GM19328 (cell line): ENCODE measurements at regions not wholly inside any gene's neighbourhood (a gene's known extent, or its start where the extent isn't known, plus 50 kb on each side); places are given as distances from the start of the nearest gene placed in this dataset.
"Not testable (repeated sequence)": the region's sequence is repeated elsewhere in the genome, so short reads cannot be mapped to it uniquely, and the experiment has no call there.

Experiments used
- ATAC-seq: cut with Tn5 transposase; IDR thresholded peaks from one replicate; pipeline ENCODE4 v1.9.1; 2021; ENCODE audit warnings: mild to moderate bottlenecking, moderate library complexity; ENCODE audit not compliant: unreplicated experiment

GRCh38 chr1:96865731-96866685, 144.4 kb downstream of the PTBP2 start:
- no peak for ATAC-seq

- no peak for ATAC-seq
These were observed 151.2 kb downstream of the PTBP2 start for GRCh38 chr1:96872757-96873156.

- ATAC-seq, result no peak
These were observed 157.1 kb downstream of the PTBP2 start for GRCh38 chr1:96878640-96879039.

GRCh38 chr1:96880626-96881025, 159.0 kb downstream of the PTBP2 start:
- no peak for ATAC-seq

- no peak for ATAC-seq
These were observed 160.5 kb downstream of the PTBP2 start for GRCh38 chr1:96882096-96882495.

- ATAC-seq, result no peak
These were observed 164.9 kb downstream of the PTBP2 start for GRCh38 chr1:96886474-96886873.

- no peak for ATAC-seq
These were observed 165.9 kb downstream of the PTBP2 start for GRCh38 chr1:96887501-96887900.

- no peak for ATAC-seq
These were observed 180.3 kb downstream of the PTBP2 start for GRCh38 chr1:96901783-96902363.

GRCh38 chr1:96912248-96912647, 190.7 kb downstream of the PTBP2 start:
- no peak for ATAC-seq

- ATAC-seq, result not testable (repeated sequence)
These were observed 194.1 kb downstream of the PTBP2 start for GRCh38 chr1:96915701-96916100.

- ATAC-seq, result no peak
These were observed 196.8 kb downstream of the PTBP2 start for GRCh38 chr1:96918406-96918805.

GRCh38 chr1:96922181-96922580, 200.6 kb downstream of the PTBP2 start:
- no peak for ATAC-seq

- ATAC-seq, result no peak
These were observed 202.2 kb downstream of the PTBP2 start for GRCh38 chr1:96923753-96924152.

- ATAC-seq, result no peak
These were observed 204.6 kb downstream of the PTBP2 start for GRCh38 chr1:96926176-96926575.

GRCh38 chr1:96927125-96927524, 205.5 kb downstream of the PTBP2 start:
- no peak for ATAC-seq

GRCh38 chr1:96931136-96931535, 209.6 kb downstream of the PTBP2 start:
- ATAC-seq, result no peak

GRCh38 chr1:96934282-96934681, 212.7 kb downstream of the PTBP2 start:
- no peak for ATAC-seq

GRCh38 chr1:96944432-96945092, 223.0 kb downstream of the PTBP2 start:
- ATAC-seq, result no peak

- ATAC-seq, result no peak
These were observed 224.0 kb downstream of the PTBP2 start for GRCh38 chr1:96945509-96946084.

GRCh38 chr1:96955307-96956012, 233.9 kb downstream of the PTBP2 start:
- no peak for ATAC-seq

GRCh38 chr1:96962216-96962615, 240.6 kb downstream of the PTBP2 start:
- ATAC-seq, result no peak
